ENCODE measurements at regions not wholly inside any gene's neighbourhood (a gene's known extent, or its start where the extent isn't known, plus 50 kb on each side); places are given as distances from the start of the nearest gene placed in this dataset.

- no peaks in the 10 kb centered on the region for H3K27me3 ChIP-seq (ENCODE audit: control insufficient read depth, insufficient read depth, low read length, poor library complexity, severe bottlenecking)
- no peaks in the 10 kb centered on the region for H3K27me3 Mint-ChIP-seq (ENCODE audit: insufficient read depth)
- no peak overlapping the region for H3K27ac Mint-ChIP-seq
- H3K9me3 Mint-ChIP-seq: no peaks in the 10 kb centered on the region
- H3K9me3 ChIP-seq (ENCODE audit: control insufficient read depth, low read length): no peaks in the 10 kb centered on the region
- H3K9ac ChIP-seq (ENCODE audit: extremely low read depth, low read length, poor library complexity, severe bottlenecking): no peak overlapping the region
- TF ChIP-seq, protein P1, sequence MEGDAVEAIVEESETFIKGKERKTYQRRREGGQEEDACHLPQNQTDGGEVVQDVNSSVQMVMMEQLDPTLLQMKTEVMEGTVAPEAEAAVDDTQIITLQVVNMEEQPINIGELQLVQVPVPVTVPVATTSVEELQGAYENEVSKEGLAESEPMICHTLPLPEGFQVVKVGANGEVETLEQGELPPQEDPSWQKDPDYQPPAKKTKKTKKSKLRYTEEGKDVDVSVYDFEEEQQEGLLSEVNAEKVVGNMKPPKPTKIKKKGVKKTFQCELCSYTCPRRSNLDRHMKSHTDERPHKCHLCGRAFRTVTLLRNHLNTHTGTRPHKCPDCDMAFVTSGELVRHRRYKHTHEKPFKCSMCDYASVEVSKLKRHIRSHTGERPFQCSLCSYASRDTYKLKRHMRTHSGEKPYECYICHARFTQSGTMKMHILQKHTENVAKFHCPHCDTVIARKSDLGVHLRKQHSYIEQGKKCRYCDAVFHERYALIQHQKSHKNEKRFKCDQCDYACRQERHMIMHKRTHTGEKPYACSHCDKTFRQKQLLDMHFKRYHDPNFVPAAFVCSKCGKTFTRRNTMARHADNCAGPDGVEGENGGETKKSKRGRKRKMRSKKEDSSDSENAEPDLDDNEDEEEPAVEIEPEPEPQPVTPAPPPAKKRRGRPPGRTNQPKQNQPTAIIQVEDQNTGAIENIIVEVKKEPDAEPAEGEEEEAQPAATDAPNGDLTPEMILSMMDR (conservative IDR thresholded peaks at IDR 0.05): no peak
- no peaks in the 10 kb centered on the region for H3K4me1 ChIP-seq (ENCODE audit: control insufficient read depth, insufficient read depth, low read length)
- no peak for DNase-seq
- no peak overlapping the region for H3K4me3 Mint-ChIP-seq
- no peak overlapping the region for H3K27ac ChIP-seq (ENCODE audit: low read depth, low read length)
- H3K36me3 Mint-ChIP-seq (ENCODE audit: low read depth): no peaks in the 10 kb centered on the region
- peaks cover 5% of the 10 kb centered on the region for H3K4me1 Mint-ChIP-seq
- H3K4me3 ChIP-seq (ENCODE audit: low read length): no peak overlapping the region
- no peaks in the 10 kb centered on the region for H3K36me3 ChIP-seq (ENCODE audit: control insufficient read depth, insufficient read depth, low read length)
These were observed 65.8 kb upstream of the MAGI1 start for GRCh38 chr3:66104535-66104934.

GRCh38 chr3:66103729-66104128 lies 65.0 kb upstream of the MAGI1 start:
- Mint-ChIP-seq H3K27ac (no peak overlapping the region), H3K27me3 (ENCODE audit: insufficient read depth) (no peaks in the 10 kb centered on the region), H3K4me3 (no peak overlapping the region), H3K9me3 (no peaks in the 10 kb centered on the region), H3K4me1 (peaks cover 13% of the 10 kb centered on the region), H3K36me3 (ENCODE audit: low read depth) (no peaks in the 10 kb centered on the region)
- no peaks in the 10 kb centered on the region for H3K4me1 ChIP-seq (ENCODE audit: control insufficient read depth, insufficient read depth, low read length)
- no peak overlapping the region for H3K9ac ChIP-seq (ENCODE audit: extremely low read depth, low read length, poor library complexity, severe bottlenecking)
- no peak for DNase-seq
- H3K9me3 ChIP-seq (ENCODE audit: control insufficient read depth, low read length): no peaks in the 10 kb centered on the region
- no peak overlapping the region for H3K4me3 ChIP-seq (ENCODE audit: low read length)
- H3K27ac ChIP-seq (ENCODE audit: low read depth, low read length): no peak overlapping the region
- no peaks in the 10 kb centered on the region for H3K36me3 ChIP-seq (ENCODE audit: control insufficient read depth, insufficient read depth, low read length)
- H3K27me3 ChIP-seq (ENCODE audit: control insufficient read depth, insufficient read depth, low read length, poor library complexity, severe bottlenecking): no peaks in the 10 kb centered on the region
- TF ChIP-seq, protein P1 (conservative IDR thresholded peaks at IDR 0.05): no peak
- WGBS, 2 experiments (ENCODE audit: insufficient coverage in 1 of 2, insufficient read length in 1 of 2): 90 to 96% methylated on average over 2 to 3 of the region's 3 CpGs

DNA sequence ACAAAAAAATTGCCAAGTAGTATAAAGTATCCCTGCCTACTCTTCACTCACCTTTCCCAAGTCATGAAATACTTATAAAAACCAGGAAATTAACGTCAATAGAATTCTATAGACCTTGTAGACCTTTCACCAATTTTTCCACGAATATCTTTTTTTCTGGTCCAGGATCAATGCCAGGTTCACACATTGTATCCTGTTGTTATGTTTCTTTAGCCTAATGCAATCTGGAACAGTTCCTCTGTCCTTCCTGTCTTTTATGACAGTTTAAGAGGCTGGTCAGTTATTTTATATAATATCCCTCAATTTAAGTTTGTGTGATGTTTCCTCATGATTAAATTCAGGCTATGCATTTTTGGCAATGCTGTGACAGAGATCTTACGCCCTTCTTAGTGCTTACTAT lies 63.2 kb upstream of the MAGI1 start:
- H3K4me3 ChIP-seq (ENCODE audit: low read length): no peak overlapping the region
- H3K9ac ChIP-seq (ENCODE audit: extremely low read depth, low read length, poor library complexity, severe bottlenecking): no peak overlapping the region
- H3K27ac ChIP-seq (ENCODE audit: low read depth, low read length): no peak overlapping the region
- Mint-ChIP-seq H3K27ac (no peak overlapping the region), H3K36me3 (ENCODE audit: low read depth) (no peaks in the 10 kb centered on the region), H3K27me3 (ENCODE audit: insufficient read depth) (no peaks in the 10 kb centered on the region), H3K9me3 (no peaks in the 10 kb centered on the region), H3K4me1 (peaks cover 12% of the 10 kb centered on the region), H3K4me3 (no peak overlapping the region)
- no peaks in the 10 kb centered on the region for H3K4me1 ChIP-seq (ENCODE audit: control insufficient read depth, insufficient read depth, low read length)
- H3K36me3 ChIP-seq (ENCODE audit: control insufficient read depth, insufficient read depth, low read length): no peaks in the 10 kb centered on the region
- TF ChIP-seq, protein P1 (conservative IDR thresholded peaks at IDR 0.05): no peak
- no peaks in the 10 kb centered on the region for H3K9me3 ChIP-seq (ENCODE audit: control insufficient read depth, low read length)
- no peaks in the 10 kb centered on the region for H3K27me3 ChIP-seq (ENCODE audit: control insufficient read depth, insufficient read depth, low read length, poor library complexity, severe bottlenecking)
- WGBS, 2 experiments (ENCODE audit: insufficient coverage in 1 of 2, insufficient read length in 1 of 2): 89 to 93% methylated on average over 3 of the region's 3 CpGs
- no peak for DNase-seq
